DMS53 treated with DMSO at 0.1 percent for 48 hours (cell line): ENCODE measurements at regions not wholly inside any gene's neighbourhood (a gene's known extent, or its start where the extent isn't known, plus 50 kb on each side); places are given as distances from the start of the nearest gene placed in this dataset.
"Not testable (repeated sequence)": the region's sequence is repeated elsewhere in the genome, so short reads cannot be mapped to it uniquely, and the experiment has no call there.

ENCODE experiments used
- DNase-seq: peaks from one replicate; lab custom pipeline; 2025; ENCODE audit not compliant: unreplicated experiment; lab: John Stamatoyannopoulos, UW

GRCh38 chr7:69373171-69374043 is 224.9 kb upstream of the AUTS2 start:
- no peak for DNase-seq

- DNase-seq: no peak
Observed at GRCh38 chr7:69374044-69374425, 224.2 kb upstream of the AUTS2 start.

GRCh38 chr7:69377191-69377590 is 221.1 kb upstream of the AUTS2 start:
- DNase-seq: no peak

- DNase-seq: no peak
Observed at GRCh38 chr7:69388452-69389137, 209.7 kb upstream of the AUTS2 start.

GRCh38 chr7:69389216-69389615 is 209.1 kb upstream of the AUTS2 start:
- DNase-seq: no peak

- not testable (repeated sequence) for DNase-seq
Observed at GRCh38 chr7:69393912-69394311, 204.4 kb upstream of the AUTS2 start.

GRCh38 chr7:69395061-69395714 is 203.1 kb upstream of the AUTS2 start:
- DNase-seq: no peak

- no peak for DNase-seq
Observed at GRCh38 chr7:69398986-69399385, 199.3 kb upstream of the AUTS2 start.

GRCh38 chr7:69399401-69399800 is 198.9 kb upstream of the AUTS2 start:
- DNase-seq: no peak

GRCh38 chr7:69402696-69403095 is 195.6 kb upstream of the AUTS2 start:
- DNase-seq: no peak

GRCh38 chr7:69403169-69403568 is 195.1 kb upstream of the AUTS2 start:
- DNase-seq: no peak

- no peak for DNase-seq
Observed at GRCh38 chr7:69411018-69411417, 187.3 kb upstream of the AUTS2 start.

- no peak for DNase-seq
Observed at GRCh38 chr7:69411466-69411865, 186.8 kb upstream of the AUTS2 start.

GRCh38 chr7:69412331-69413146 is 185.7 kb upstream of the AUTS2 start:
- no peak for DNase-seq

GRCh38 chr7:69414555-69414954 is 183.7 kb upstream of the AUTS2 start:
- DNase-seq: no peak

- no peak for DNase-seq
Observed at GRCh38 chr7:69418869-69419670, 179.2 kb upstream of the AUTS2 start.

- DNase-seq: no peak
Observed at GRCh38 chr7:69419934-69420333, 178.3 kb upstream of the AUTS2 start.

- no peak for DNase-seq
Observed at GRCh38 chr7:69422574-69422985, 175.7 kb upstream of the AUTS2 start.

- DNase-seq: no peak
Observed at GRCh38 chr7:69426705-69427104, 171.6 kb upstream of the AUTS2 start.

- no peak for DNase-seq
Observed at GRCh38 chr7:69428089-69428488, 170.2 kb upstream of the AUTS2 start.
